ENCODE measurements at regions not wholly inside any gene's neighbourhood (a gene's known extent, or its start where the extent isn't known, plus 50 kb on each side); places are given as distances from the start of the nearest gene placed in this dataset.
"Not testable (repeated sequence)": the region's sequence is repeated elsewhere in the genome, so short reads cannot be mapped to it uniquely, and the experiment has no call there.

- no peak for DNase-seq (ENCODE audit: low read depth in 2 of 3, low spot score in 2 of 3)
Measured at GRCh38 chr18:10322004-10322403, 132.4 kb upstream of the APCDD1 start.

- no peak for DNase-seq (ENCODE audit: low read depth in 2 of 3, low spot score in 2 of 3)
Measured at GRCh38 chr18:10322435-10322834, 132.0 kb upstream of the APCDD1 start.

- DNase-seq (ENCODE audit: low read depth in 2 of 3, low spot score in 2 of 3) = no peak
Measured at GRCh38 chr18:10329101-10329500, 125.3 kb upstream of the APCDD1 start.

- DNase-seq (ENCODE audit: low read depth in 2 of 3, low spot score in 2 of 3) = no peak
Measured at GRCh38 chr18:10330428-10330827, 124.0 kb upstream of the APCDD1 start.

DNA sequence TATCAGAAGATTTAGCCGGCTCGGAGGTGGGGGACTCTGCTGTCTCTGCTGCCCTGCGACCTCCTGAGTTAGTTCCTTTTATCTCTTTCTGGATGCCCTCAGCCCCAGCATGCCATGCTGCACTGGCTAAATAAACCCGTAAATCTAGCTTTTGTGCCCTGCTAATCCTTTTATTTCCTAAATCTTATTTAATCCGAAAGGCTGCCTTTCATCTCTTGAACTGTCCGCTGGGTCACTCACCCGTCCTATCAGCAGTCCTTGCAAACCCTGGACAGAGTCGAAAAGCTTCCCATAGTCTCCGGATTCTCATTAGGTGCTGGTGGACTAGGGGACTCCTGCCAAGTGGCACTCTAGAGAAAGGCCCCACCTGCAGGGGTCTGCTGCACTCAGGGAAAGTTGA, 122.0 kb upstream of the APCDD1 start:
- no peak for DNase-seq (ENCODE audit: low read depth in 2 of 3, low spot score in 2 of 3)

- no peak for DNase-seq (ENCODE audit: low read depth in 2 of 3, low spot score in 2 of 3)
Measured at GRCh38 chr18:10336749-10337350, 117.6 kb upstream of the APCDD1 start.

GRCh38 chr18:10340821-10341220, 113.6 kb upstream of the APCDD1 start:
- DNase-seq (ENCODE audit: low read depth in 2 of 3, low spot score in 2 of 3) = no peak

DNA sequence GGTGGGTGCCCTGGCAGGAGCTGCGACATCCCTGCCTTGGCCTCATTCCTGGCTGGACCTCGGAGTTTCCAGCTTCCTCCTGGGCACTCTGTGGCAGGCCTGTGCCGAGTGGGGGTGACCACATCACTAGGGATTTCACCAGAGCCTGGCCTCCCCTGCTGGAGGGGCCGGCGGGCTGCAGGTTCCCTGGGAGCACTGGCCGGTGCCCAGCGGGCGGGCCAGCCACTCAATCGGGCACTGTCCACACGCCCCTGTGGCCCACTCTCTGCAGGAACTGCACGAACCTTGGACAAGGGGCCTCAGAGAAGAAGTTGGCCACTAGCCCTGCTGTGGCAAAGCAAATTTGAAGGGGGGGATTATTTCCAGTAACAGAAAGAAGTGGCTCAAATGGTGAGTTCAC, 110.7 kb upstream of the APCDD1 start:
- no peak for DNase-seq (ENCODE audit: low read depth in 2 of 3, low spot score in 2 of 3)

DNA sequence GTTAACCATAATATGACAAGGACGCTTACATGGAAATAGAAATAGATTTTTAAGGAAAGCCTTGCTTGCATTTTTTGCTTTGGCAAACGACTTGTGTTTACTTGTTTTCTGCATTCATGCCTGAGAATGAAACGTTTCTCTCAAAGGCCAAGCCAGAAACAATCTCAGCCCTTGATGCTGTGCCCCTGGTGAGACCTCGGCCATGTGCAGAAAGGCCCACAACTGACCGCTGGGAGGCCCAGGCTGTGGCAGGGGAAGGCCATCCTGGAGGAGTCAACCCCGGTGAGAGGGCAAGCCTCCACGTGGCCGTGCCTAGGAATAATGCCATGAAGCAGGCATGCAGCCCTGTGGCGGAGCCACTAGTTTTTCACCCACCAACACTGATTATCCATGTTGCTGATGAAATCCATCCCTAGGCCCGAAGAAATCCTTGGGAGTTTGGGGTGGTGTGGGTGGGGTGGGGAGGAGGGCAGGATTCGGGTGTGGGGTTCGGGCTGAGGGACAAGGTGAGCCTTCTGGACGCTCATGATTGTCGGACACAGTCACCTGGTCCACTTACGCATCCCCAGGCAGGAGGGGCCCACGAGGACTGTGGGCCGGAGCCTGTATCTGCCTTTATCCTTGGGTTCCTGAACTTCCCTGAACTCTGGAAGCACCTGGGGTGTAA, 107.6 kb upstream of the APCDD1 start:
- DNase-seq (ENCODE audit: low read depth in 2 of 3, low spot score in 2 of 3) = no peak

DNA sequence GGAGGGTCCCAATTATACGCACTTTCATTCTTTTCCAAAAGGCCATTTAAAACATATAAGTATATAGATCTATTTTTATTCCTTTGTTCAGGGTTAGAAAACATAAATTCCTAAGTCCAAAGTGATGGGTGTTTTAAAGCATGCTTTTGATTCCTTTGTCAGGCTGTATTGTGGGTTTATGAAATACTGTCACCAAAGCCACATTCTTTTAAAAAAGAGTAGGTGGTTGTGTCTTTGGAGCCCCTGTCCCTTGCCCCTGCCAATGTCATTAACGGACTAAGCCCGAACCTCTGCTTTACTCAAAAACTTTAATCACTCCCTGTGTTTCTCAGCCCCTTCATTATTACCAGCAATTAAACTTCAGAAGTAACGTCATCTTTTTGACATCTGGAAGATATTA, 104.9 kb upstream of the APCDD1 start:
- no peak for DNase-seq (ENCODE audit: low read depth in 2 of 3, low spot score in 2 of 3)

DNA sequence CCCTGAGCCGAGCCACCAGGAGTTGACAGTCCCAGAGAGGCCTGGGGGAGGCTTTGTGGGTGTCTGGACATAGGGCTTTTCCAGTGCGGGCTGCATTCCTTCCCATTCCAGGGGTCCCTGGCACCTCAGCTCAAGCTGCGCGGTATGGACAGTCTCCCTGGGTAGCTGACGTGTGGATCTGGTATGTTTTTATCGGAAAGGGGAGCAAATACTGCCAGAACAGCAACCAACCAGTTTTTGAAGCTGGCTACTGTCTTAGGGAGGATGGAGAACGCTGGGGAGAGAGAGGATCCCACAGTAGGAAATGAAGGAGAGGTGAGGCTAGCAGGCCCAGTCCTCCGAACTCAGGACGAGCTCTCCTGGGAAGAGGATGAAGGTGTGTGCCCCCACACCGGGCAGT, 103.8 kb upstream of the APCDD1 start:
- no peak for DNase-seq (ENCODE audit: low read depth in 2 of 3, low spot score in 2 of 3)

DNA sequence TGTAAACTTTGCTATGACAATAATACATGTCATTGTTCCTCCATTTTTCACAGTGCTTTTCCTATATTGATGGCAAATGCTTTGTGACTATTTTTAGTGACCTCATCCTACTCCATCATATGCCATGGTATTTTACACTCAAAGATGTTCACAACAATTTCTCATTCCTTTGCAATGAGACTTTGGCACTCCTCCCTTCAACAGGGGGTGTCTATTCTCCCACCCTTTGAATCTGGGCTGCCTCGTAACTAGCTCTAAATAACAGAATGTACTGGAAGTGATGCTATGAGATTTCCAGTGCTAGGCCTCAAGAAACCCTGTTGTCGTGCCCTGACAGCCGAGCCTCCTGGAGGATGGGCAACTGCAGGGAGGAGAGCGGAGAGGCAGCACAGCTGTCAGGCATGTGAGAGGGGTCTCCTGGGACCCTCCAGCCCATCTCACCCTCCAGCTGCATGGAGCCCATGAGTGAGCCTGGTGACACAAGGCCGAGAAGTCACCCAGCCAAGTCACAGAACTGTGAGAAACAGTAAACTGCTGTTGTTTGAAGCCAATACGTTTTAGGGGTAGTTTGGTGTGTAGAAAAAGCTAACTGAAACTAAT, 103.1 kb upstream of the APCDD1 start:
- no peak for DNase-seq (ENCODE audit: low read depth in 2 of 3, low spot score in 2 of 3)

GRCh38 chr18:10351858-10352257, 102.6 kb upstream of the APCDD1 start:
- DNase-seq (ENCODE audit: low read depth in 2 of 3, low spot score in 2 of 3) = no peak

DNA sequence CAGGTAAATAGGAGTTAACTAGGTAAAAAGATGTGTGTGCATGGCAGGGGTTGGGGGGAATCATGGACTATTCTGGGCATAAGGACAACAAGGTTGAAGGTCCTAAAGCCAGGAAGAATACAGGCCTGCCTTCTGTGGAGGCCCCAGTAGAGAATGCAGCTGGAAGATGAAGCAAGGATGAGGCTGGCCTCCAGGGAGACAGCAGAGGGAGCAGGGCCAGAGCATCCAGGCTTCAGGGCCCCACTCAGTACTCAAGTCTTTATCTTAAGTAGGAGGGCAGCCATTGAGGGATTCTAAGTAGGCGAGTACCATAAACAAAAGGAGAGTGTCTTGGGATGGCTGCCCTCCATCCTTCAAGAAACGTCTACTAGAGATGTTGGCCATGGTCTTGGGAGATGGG, 101.8 kb upstream of the APCDD1 start:
- no peak for DNase-seq (ENCODE audit: low read depth in 2 of 3, low spot score in 2 of 3)

DNA sequence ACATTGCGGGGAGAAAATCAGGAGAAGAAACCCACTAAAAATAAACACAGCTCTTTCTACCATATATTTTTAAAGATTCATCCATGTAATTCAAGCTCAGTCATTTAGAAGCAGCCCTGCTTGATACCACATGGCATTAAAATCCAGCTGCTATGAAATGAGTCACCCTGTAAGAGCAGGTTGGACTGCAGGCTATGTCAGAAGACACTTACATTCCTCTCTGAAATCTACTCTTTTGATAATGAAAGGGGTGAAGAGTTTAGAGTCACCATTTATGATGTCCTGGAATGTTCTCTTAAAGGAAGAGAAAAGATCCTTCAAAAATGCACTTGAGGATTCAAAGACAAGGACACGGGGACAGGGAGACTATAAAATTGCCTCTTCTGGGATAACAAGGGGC, 100.6 kb upstream of the APCDD1 start:
- no peak for DNase-seq (ENCODE audit: low read depth in 2 of 3, low spot score in 2 of 3)

DNA sequence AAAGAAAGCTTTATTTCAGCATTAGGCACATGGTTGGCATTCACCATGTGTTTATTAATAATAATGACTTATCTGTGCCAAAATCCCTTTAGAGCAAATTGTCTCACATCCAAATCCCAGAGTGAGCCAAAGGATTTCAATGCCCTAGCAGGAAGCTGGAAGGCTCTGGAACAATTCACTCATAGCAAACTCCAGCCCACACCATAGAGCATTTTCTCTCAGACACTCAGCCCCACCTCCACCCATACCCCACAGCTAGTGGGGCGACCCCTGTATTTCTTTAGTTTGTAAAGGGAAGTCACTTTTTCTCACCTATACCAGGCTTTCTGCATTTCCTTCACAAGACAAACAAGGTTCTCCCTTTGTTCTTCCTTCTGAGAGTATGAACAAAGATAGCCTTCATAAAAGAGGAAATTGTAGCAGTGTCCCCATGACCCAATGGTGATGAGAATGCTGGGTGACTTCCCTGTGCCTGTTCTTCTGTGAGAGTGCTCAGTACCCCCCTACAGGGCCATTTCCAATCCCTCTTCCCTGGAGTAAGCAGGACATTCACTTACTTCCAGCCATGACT, 100.1 kb upstream of the APCDD1 start:
- no peak for DNase-seq (ENCODE audit: low read depth in 2 of 3, low spot score in 2 of 3)

- DNase-seq (ENCODE audit: low read depth in 2 of 3, low spot score in 2 of 3) = no peak
Measured at GRCh38 chr18:10354890-10355289, 99.5 kb upstream of the APCDD1 start.

DNA sequence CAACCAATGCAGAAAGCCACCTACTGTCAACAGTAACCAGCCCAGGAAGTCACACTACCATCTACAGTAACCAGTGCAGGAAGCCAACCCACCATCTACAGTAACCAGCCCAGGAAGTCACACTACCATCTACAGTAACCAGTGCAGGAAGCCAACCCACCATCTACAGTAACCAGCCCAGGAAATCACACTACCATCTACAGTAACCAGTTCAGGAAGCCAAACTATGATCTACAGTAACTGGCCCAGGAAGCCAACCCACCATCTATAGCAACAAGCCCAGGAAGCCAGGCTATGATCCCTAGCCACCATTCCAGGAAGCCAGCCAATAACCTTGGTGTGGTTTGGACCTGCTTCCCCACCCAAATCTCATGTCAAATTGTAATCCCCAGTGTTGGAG, 97.4 kb upstream of the APCDD1 start:
- not testable (repeated sequence) for DNase-seq (ENCODE audit: low read depth in 2 of 3, low spot score in 2 of 3)

GRCh38 chr18:10361660-10362059, 92.8 kb upstream of the APCDD1 start:
- DNase-seq (ENCODE audit: low read depth in 2 of 3, low spot score in 2 of 3) = no peak

DNA sequence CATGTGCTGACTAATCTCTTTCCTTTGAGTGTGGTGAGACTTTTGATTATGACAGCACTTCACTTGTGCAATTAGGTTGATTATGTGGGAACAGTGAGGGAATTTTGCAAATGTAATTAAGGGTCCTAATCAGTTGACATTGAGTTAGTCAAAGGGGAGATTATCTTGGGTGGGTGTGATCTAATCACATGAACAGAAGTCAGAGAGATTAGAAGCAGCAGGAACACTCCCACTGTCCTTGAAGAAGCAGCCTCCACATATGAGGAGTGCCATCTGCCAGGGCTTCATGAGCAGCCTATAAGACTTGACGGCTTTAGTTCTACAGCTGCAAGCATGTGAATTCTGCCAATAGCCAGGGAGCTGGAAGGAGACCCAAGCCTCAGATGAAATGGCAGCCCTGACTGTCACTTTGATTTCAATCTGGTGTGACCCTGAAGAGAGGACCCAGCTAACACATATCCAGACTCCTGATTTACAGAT, 89.4 kb upstream of the APCDD1 start:
- no peak for DNase-seq (ENCODE audit: low read depth in 2 of 3, low spot score in 2 of 3)

- DNase-seq (ENCODE audit: low read depth in 2 of 3, low spot score in 2 of 3) = no peak
Measured at GRCh38 chr18:10365901-10366300, 88.5 kb upstream of the APCDD1 start.

GRCh38 chr18:10367836-10368235, 86.6 kb upstream of the APCDD1 start:
- no peak for DNase-seq (ENCODE audit: low read depth in 2 of 3, low spot score in 2 of 3)
